GM12891 (cell line): ENCODE measurements at regions not wholly inside any gene's neighbourhood (a gene's known extent, or its start where the extent isn't known, plus 50 kb on each side); places are given as distances from the start of the nearest gene placed in this dataset.

ENCODE experiments used
- POLR2A ChIP-seq: IDR thresholded peaks from 2 replicates; pipeline ENCODE4 v1.6.1; 2011; ENCODE audit warnings: low read depth, low read length, control low read depth
- POLR2AphosphoS5 ChIP-seq: IDR thresholded peaks from 2 replicates; pipeline ENCODE4 v1.6.1; 2011; ENCODE audit warnings: low read depth, low read length, control low read depth

DNA sequence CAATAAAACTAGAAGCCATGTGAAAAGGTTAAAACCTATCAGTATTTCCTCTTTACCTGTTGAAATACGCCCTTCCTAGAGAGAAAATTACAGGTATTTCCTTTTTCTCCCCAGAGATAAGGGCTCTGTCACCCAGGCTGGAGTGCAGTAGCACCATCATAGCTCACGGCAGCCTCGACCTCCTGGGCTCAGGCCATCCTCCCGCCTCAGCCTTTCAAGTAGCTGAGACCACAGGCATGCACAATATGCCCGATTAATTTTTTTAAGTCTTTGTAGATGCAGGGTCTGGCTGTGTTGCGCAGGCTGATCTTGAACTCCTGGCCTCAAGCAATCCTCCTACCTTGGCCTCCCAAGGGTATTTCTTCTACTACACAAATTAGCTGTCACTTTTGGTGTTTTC is 154.4 kb downstream of the HNRNPD start:
- TF ChIP-seq POLR2A = no peak
- TF ChIP-seq POLR2AphosphoS5 = no peak
